Activated T-helper 2 cell treated with anti-CD3 and anti-CD28 coated beads, Interferon-gamma antibody, Interleukin-2, Interleukin-4, amounts not matched to agents 10 μg/mL and 5 μg/mL and 100 μg/mL, durations not matched to agents 14 hours and 24 hours and 36 hours (primary cell): ENCODE measurements at regions not wholly inside any gene's neighbourhood (a gene's known extent, or its start where the extent isn't known, plus 50 kb on each side); places are given as distances from the start of the nearest gene placed in this dataset.
"Not testable (repeated sequence)": the region's sequence is repeated elsewhere in the genome, so short reads cannot be mapped to it uniquely, and the experiment has no call there.

Source experiments
- DNase-seq: peaks from one replicate; pipeline ENCODE4 v3.0.0; 2021; ENCODE audit warnings: low spot score
- H3K27ac Mint-ChIP-seq: one replicate; pipeline ENCODE4 v1.8.0; 2021; ENCODE audit warnings: mixed read lengths
- H3K27me3 Mint-ChIP-seq: one replicate; pipeline ENCODE4 v1.8.0; 2021; ENCODE audit warnings: low read depth, mixed read lengths
- H3K36me3 Mint-ChIP-seq: one replicate; pipeline ENCODE4 v1.8.0; 2021; ENCODE audit warnings: low read depth, mixed read lengths
- H3K4me1 Mint-ChIP-seq: one replicate; pipeline ENCODE4 v1.8.0; 2021; ENCODE audit warnings: low read depth, mixed read lengths
- H3K4me3 Mint-ChIP-seq: one replicate; pipeline ENCODE4 v1.8.0; 2021; ENCODE audit warnings: low read depth, mild to moderate bottlenecking, moderate library complexity, mixed read lengths
- H3K9me3 Mint-ChIP-seq: one replicate; pipeline ENCODE4 v1.8.0; 2021; ENCODE audit warnings: mixed read lengths
- intact Hi-C: fragments of 100-400 bp; cut with micrococcal nuclease; formaldehyde crosslinking; loops from one replicate; pipeline ENCODE4 v1.15.1; 2023

- Mint-ChIP-seq H3K27ac (no peak overlapping the region), H3K27me3 (peaks cover 38% of the 10 kb centered on the region)
- no peak for DNase-seq
Observed at GRCh38 chr10:3395041-3395440, 222.5 kb upstream of the PITRM1 start.

DNA sequence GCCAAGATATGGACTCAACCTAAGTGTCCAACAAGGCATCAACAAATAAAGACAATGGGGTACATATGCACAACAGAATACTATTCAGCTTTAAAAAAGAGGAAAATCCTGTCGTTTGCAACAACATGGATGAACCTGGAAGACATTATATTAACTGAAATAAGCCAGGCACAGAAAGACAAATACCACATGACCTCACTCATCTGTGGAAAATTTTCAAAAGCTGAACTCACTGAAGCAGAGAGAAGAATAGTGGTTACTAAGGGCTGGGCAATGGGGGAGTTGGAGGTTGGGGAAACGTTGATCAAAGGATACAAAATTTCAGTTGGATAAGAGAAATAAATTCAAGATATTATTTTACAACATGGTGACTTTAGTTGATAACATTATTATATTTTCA lies 221.4 kb upstream of the PITRM1 start:
- H3K36me3 Mint-ChIP-seq, result no peaks in the 10 kb centered on the region
- no peak for DNase-seq
- no peak overlapping the region for H3K27ac Mint-ChIP-seq
- peaks cover 2% of the 10 kb centered on the region for H3K4me1 Mint-ChIP-seq
- intact Hi-C loops, result no loop called here
- peaks cover 7% of the 10 kb centered on the region for H3K9me3 Mint-ChIP-seq
- H3K4me3 Mint-ChIP-seq, result no peak overlapping the region
- peaks cover 38% of the 10 kb centered on the region for H3K27me3 Mint-ChIP-seq

More at GRCh38 chr10:3395041-3395440, 222.5 kb upstream of the PITRM1 start:
- Mint-ChIP-seq H3K4me3 (no peak overlapping the region), H3K36me3 (no peaks in the 10 kb centered on the region), H3K9me3 (peaks cover 7% of the 10 kb centered on the region), H3K4me1 (peaks cover 4% of the 10 kb centered on the region)
- intact Hi-C loops, result no loop called here

GRCh38 chr10:3391657-3392056 lies 219.1 kb upstream of the PITRM1 start:
- peaks cover 10% of the 10 kb centered on the region for H3K9me3 Mint-ChIP-seq
- intact Hi-C loops, result no loop called here
- peaks cover 32% of the 10 kb centered on the region for H3K27me3 Mint-ChIP-seq
- no peaks in the 10 kb centered on the region for H3K36me3 Mint-ChIP-seq
- no peak overlapping the region for H3K4me3 Mint-ChIP-seq
- H3K27ac Mint-ChIP-seq, result no peak overlapping the region
- DNase-seq, result no peak
- peaks cover 2% of the 10 kb centered on the region for H3K4me1 Mint-ChIP-seq

GRCh38 chr10:3389130-3389529 lies 216.5 kb upstream of the PITRM1 start:
- H3K4me1 Mint-ChIP-seq, result no peaks in the 10 kb centered on the region
- H3K9me3 Mint-ChIP-seq, result peaks cover 27% of the 10 kb centered on the region
- H3K27ac Mint-ChIP-seq, result no peak overlapping the region
- DNase-seq, result no peak
- H3K27me3 Mint-ChIP-seq, result peaks cover 25% of the 10 kb centered on the region
- H3K4me3 Mint-ChIP-seq, result no peak overlapping the region
- H3K36me3 Mint-ChIP-seq, result no peaks in the 10 kb centered on the region
- intact Hi-C loops, result no loop called here

GRCh38 chr10:3385487-3385886 lies 212.9 kb upstream of the PITRM1 start:
- no peak for DNase-seq
- H3K4me3 Mint-ChIP-seq, result no peak overlapping the region
- peaks cover 14% of the 10 kb centered on the region for H3K27me3 Mint-ChIP-seq
- no peaks in the 10 kb centered on the region for H3K4me1 Mint-ChIP-seq
- intact Hi-C loops, result no loop called here
- H3K9me3 Mint-ChIP-seq, result peaks cover 30% of the 10 kb centered on the region
- no peak overlapping the region for H3K27ac Mint-ChIP-seq
- H3K36me3 Mint-ChIP-seq, result no peaks in the 10 kb centered on the region

DNA sequence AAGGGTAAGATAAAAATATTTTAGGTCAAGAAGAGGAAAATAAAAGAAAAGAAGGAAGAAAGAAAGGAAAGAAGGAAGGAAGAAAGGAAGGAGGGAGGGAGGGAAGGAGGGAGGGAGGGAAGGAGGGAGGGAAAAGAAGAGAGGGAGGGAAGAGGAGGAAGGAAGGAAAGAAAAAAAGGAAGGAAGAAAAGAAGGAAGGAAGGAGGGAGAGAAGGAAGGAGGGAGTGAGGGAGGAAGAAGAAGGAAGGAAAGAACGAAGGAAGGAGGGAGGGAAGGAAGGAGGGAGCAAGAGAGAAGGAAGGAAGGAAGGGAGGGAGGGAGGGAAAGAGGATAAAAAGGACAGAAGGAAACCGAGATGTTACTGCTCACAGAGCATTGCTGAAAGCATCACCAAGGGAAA lies 209.5 kb upstream of the PITRM1 start:
- Mint-ChIP-seq H3K4me3 (no peak overlapping the region), H3K36me3 (no peaks in the 10 kb centered on the region), H3K27ac (no peak overlapping the region), H3K4me1 (no peaks in the 10 kb centered on the region), H3K27me3 (peaks cover 10% of the 10 kb centered on the region), H3K9me3 (peaks cover 30% of the 10 kb centered on the region)
- no peak for DNase-seq
- intact Hi-C loops, result no loop called here

DNA sequence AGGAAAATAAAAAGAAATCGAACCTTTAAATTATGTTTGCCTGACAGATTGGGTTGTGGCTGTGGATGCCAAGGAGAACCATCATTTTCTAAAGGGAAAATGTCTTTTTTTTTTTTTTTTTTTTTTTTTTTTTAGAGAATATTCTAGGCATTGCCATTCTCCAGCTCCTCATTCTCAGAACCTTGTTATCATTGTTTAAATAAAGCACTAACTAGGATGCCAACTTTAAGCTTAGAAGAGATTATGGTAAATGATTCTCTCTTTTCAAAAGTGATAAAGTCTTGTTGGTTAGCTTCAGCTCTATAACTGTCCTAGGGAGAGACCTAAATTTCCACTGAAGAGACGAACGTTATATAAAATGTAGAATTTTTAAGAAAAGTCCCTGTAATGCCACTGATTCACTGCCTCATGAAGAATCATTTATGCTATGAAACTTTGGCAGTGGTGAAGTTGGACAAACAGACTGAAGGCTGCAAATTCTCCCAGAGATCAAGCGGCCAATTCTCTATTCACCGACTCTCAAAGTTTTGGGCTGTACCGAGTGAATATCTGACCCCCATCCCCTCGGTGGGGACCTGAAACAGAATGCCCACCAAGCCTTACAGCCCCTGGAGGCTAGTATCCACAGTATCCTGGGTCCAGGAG lies 207.9 kb upstream of the PITRM1 start:
- peaks cover 16% of the 10 kb centered on the region for H3K27me3 Mint-ChIP-seq
- H3K9me3 Mint-ChIP-seq, result peaks cover 15% of the 10 kb centered on the region
- no peaks in the 10 kb centered on the region for H3K4me1 Mint-ChIP-seq
- no peak for DNase-seq
- no peak overlapping the region for H3K4me3 Mint-ChIP-seq
- H3K27ac Mint-ChIP-seq, result no peak overlapping the region
- intact Hi-C loops, result no loop called here
- no peaks in the 10 kb centered on the region for H3K36me3 Mint-ChIP-seq

GRCh38 chr10:3376631-3377030 lies 204.0 kb upstream of the PITRM1 start:
- no peak overlapping the region for H3K27ac Mint-ChIP-seq
- DNase-seq, result no peak
- no peaks in the 10 kb centered on the region for H3K4me1 Mint-ChIP-seq
- intact Hi-C loops, result no loop called here
- peaks cover 11% of the 10 kb centered on the region for H3K27me3 Mint-ChIP-seq
- no peak overlapping the region for H3K4me3 Mint-ChIP-seq
- H3K36me3 Mint-ChIP-seq, result no peaks in the 10 kb centered on the region
- H3K9me3 Mint-ChIP-seq, result no peaks in the 10 kb centered on the region

DNA sequence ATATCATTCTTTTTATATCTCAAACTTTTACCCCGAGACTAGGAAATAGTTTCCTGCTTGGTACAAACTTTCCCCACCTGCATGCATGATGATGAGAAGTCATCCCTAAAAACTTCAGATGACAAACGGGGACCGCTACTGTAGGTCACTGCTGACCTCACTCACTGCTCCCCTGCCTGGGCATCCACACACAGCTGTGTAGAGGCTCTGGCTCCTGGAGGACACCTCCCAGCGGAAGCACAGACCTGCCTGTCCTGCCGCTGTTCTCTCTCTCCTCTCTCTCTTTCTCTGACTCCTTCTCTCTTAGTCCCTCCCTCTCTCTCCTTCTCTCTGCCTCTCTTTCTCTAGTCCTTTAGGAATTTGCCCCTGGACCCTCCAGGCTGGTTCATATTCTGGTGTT lies 202.9 kb upstream of the PITRM1 start:
- intact Hi-C loops, result no loop called here
- Mint-ChIP-seq H3K9me3 (no peaks in the 10 kb centered on the region), H3K27me3 (peaks cover 7% of the 10 kb centered on the region), H3K36me3 (no peaks in the 10 kb centered on the region), H3K4me1 (no peaks in the 10 kb centered on the region), H3K4me3 (no peak overlapping the region), H3K27ac (no peak overlapping the region)
- DNase-seq, result no peak

DNA sequence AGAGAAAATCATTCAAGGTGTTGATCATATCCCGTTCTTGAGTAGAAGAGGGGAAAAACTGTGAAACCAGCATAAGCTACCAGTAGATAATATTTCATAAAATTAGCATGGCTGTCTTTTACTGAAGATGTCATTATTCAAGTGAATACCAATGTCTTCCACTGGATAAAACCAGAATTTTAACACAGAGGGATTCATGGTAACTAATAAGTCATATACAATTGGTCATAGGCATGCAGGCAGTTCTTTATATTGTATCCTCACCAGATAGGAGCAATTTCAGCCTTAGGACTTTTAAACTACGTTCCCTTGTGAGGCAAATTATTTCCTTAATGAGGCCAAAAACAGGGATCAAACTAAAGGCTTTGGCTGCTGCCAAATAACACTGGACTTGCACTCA lies 202.3 kb upstream of the PITRM1 start:
- H3K27me3 Mint-ChIP-seq, result peaks cover 7% of the 10 kb centered on the region
- intact Hi-C loops, result no loop called here
- H3K27ac Mint-ChIP-seq, result no peak overlapping the region
- H3K4me1 Mint-ChIP-seq, result no peaks in the 10 kb centered on the region
- DNase-seq, result no peak
- H3K4me3 Mint-ChIP-seq, result no peak overlapping the region
- no peaks in the 10 kb centered on the region for H3K36me3 Mint-ChIP-seq
- H3K9me3 Mint-ChIP-seq, result no peaks in the 10 kb centered on the region

DNA sequence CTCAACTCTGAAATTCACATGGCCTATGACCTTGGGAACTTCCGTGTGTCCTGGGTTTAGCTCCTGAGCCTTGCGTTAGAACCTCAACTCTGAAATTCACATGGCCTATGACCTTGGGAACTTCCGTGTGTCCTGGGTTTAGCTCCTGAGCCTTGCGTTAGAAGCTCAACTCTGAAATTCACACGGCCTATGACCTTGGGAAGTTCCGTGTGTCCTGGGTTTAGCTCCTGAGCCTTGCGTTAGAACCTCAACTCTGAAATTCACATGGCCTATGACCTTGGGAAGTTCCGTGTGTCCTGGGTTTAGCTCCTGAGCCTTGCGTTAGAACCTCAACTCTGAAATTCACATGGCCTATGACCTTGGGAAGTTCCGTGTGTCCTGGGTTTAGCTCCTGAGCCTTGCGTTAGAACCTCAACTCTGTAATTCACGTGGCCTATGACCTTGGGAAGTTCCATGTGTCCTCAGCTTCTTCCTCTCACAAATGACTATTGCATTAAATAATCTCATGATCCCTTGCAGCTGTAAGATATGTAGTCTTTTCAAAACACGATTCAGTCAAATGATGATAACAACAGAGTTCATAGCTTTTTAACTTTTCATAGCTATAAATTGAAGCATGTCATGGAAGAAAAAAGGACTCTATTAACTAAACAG lies 200.9 kb upstream of the PITRM1 start:
- DNase-seq, H3K9me3 Mint-ChIP-seq, H3K36me3 Mint-ChIP-seq, H3K27ac Mint-ChIP-seq, H3K4me3 Mint-ChIP-seq, intact Hi-C loops, H3K27me3 Mint-ChIP-seq, H3K4me1 Mint-ChIP-seq: not testable (repeated sequence)

GRCh38 chr10:3372281-3372680 lies 199.7 kb upstream of the PITRM1 start:
- intact Hi-C loops, result no loop called here
- Mint-ChIP-seq H3K27ac (no peak overlapping the region), H3K9me3 (no peaks in the 10 kb centered on the region), H3K4me3 (no peak overlapping the region), H3K4me1 (no peaks in the 10 kb centered on the region), H3K27me3 (peaks cover 7% of the 10 kb centered on the region), H3K36me3 (no peaks in the 10 kb centered on the region)
- no peak for DNase-seq

DNA sequence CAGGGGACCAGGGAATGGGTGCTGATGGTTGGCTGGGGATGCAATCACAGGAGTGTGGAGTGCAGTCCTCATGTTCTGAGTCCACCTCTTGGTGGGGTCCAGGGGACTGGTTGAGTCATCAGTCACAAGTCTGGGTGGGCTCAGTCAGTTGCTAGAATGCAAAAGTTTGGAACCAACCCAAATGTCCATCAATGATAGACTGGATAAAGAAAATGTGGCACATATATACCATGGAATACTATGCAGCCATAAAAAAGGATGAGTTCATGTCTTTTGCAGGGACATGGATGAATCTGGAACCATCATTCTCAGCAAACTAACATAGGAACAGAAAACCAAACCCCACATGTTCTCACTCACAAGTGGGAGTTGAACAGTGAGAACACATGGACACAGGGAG lies 199.0 kb upstream of the PITRM1 start:
- H3K4me1 Mint-ChIP-seq, DNase-seq, H3K27me3 Mint-ChIP-seq, intact Hi-C loops, H3K9me3 Mint-ChIP-seq, H3K36me3 Mint-ChIP-seq, H3K27ac Mint-ChIP-seq, H3K4me3 Mint-ChIP-seq: not testable (repeated sequence)
